Central memory CD4-positive, alpha-beta T cell (primary cell): ENCODE measurements at regions not wholly inside any gene's neighbourhood (a gene's known extent, or its start where the extent isn't known, plus 50 kb on each side); places are given as distances from the start of the nearest gene placed in this dataset.
"Not testable (repeated sequence)": the region's sequence is repeated elsewhere in the genome, so short reads cannot be mapped to it uniquely, and the experiment has no call there.

Source experiments
- DNase-seq: peaks from one replicate; pipeline ENCODE4 v3.0.0; 2022

DNA sequence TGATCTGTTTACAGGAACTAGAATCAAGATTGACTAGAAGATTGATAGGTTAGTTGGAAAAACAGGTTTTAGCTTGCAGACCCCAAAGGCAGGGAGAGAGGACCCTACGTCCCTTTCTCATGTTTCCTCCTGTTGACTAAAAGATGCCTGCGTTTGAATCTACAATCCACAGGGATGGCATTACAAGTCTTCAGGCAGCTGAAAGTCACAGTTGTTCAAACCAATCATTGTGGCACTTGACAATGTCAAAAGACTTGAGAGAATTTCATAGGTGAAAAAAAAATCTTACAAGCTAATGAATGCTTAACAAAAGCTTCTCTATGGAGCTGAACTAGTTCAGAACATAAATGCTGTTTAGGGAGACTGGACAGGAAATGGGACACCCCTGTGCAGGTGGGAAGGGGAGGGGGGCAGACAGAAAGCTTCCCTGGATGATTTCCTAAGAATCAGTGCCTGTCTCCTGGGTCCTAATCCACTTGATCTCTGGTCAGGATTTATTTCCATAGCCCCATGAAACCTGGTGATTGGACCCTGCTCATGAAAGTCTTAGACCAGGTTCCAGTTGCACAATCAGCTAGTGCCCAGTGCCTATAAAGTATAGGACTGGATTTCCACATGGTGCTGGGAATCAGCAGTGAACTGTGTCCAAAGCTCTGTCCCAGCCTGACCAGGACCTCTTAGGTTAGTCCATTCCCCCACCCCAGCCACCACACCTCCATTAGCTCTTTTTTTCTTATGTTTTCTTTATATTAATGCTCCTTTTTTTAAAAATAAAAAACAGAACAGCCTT is 91.6 kb upstream of the BCAR3 start:
- no peak for DNase-seq

DNA sequence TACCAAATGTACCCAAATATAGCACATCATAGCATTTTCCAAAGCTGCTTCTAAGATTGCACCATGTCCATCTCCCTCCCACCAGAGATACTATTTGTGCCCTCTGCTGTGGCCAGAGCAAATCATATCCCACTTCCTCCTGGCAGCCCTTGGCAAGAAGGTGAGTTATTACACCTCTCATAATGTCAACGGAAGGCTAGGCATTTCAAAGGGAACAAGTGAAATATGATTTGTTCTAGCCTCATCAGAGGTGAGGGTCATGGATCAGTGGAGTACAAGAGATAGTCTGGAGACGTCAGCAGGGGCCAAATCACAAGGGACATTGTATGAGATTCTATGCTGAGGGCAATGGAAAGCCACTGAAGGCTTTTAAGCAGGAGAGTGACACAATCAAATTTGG is 90.2 kb upstream of the BCAR3 start:
- DNase-seq: no peak

DNA sequence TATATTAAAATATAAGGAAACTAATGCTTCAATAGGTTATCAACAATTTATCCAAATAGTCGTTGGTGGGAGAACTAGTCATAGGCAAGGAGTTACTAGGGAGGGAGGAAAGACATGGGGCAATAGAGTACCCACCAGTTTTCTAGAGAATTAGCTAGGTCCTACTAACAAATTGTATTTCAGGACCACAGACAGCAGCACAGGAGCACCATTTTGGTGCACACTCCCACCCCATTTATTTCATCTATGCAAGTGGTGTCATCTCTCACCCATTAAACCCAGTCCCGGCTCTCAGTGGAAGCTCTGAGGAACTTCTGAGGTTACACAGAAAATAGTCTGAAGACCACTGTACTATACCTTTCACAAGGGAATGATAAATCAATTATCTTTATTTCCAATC is 89.0 kb upstream of the BCAR3 start:
- DNase-seq: no peak

DNA sequence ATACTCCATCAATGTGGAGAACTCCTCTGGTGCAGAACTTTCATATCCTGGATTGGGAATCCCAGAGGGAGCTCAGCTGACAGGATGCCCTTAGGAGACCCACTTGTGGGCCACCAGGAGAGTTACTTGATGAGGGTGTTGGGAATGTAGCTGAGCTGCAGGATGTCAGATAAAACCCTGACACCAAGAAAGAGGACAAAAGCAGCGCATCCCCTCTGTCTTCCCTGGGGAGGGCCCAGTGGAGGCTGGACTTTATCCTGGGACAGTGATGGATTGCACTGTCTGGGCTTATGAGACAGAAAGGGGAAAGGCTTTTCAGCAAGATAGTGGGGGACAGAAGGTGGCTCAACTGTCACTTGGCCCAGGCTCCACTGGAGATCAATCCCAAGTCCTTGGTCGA is 88.1 kb upstream of the BCAR3 start:
- no peak for DNase-seq

DNA sequence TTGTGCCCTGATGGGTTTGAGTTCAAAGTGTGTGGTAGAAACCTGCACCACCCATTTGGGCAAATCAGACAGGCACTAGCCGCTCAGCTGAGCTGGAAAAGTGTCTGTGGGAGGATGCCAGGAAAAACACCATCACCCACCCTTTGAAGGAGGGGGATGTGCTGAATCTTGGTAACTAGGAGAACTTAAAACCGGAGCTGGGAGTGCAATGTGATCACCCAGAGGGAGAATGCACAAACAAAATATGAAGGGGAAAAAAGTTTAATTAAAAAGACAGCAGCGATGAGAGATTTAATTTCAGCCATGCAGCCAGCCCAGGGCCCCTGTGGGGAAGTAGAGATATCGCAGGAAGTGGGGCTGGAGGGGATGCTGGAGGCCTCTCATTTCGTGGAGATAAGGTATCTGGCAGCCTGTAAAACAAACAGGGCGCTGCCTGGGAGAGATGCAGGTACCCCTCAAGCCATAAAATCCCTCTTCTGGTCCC is 86.8 kb upstream of the BCAR3 start:
- DNase-seq: no peak

DNA sequence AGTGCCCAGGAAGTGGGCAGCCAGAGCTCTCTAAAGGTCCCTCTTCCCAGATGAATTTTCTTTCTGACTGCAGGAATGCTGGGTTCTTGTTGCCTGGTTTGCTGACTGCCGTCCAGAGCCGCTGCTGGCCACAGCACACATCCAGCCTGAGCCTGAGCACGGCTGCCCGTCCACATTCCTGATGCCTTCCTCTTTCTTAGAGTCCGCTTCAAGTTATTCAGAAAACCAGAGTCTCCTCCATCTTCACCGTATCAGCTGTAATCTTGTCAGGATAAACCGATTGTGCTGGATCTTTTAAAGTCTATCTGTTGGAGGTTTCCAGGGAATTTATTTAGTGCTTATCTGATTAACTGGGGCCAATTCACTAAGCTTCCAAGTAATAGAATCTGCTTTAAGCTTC is 84.8 kb upstream of the BCAR3 start:
- DNase-seq: no peak

DNA sequence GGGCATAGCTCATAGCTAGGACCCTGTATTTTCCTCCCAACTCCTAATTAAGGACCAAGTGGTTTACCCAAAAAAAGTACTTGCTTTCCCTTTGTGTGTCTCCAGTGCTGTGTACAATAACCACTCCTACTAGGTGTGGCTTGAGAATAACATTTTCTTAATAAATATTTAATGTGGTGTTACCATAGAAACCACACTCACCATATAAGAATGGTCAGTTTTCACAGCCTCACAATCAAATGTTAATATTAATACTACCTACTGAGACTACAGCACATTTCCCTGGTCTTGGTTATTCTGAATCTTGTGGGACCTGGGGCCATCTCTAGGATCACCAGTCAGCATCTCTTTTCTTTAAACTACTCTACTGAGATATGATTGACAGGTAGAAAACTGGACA is 83.5 kb upstream of the BCAR3 start:
- DNase-seq: no peak

DNA sequence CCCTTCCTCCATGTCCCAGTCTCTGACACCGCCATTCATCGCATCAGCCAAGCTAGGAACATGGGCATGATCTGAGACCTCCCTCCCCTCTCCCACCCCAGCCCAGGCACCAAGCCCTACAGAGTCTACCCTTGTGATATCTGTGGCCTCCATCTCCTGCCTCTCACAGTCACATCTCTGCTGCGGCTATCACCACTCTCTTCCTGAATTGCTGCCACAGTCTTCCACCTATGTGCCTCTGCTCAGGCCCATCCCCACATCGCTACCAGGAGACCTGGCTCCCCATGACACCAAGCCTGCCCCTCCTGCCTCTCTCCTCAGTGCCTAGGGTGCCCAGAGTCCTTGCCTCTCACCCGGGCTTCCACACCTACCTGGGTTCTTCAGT is 82.7 kb upstream of the BCAR3 start:
- no peak for DNase-seq

DNA sequence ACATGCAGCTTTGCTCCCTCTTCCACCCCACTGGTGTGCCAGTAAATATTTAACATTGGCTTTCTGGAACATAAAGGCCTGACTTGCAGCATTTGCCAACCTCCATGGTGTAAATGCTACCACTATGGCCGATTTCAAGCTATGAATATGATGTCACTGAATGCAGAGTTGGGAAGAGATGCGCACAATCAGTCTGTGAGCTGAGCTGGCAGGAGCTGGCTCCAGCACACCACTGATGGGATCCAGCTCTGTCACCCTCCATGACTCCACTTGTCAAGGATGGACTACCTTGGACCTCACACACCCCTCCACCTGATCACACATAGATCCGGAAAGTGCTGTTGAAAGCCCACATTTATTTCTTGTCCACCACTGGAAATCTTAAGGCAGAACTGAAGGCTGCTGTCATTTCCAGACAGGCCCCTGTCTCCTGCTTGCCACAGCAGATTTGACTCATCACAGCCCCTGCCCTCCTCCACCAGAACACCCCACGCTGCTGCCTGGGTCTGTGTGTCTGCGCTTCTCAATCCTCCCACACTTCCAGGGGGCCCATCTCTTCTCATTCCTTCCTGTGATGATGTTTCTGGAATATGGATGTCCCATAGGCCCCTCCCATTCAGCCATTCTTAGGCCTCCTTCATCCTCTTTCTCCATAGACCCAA is 82.2 kb upstream of the BCAR3 start:
- no peak for DNase-seq

DNA sequence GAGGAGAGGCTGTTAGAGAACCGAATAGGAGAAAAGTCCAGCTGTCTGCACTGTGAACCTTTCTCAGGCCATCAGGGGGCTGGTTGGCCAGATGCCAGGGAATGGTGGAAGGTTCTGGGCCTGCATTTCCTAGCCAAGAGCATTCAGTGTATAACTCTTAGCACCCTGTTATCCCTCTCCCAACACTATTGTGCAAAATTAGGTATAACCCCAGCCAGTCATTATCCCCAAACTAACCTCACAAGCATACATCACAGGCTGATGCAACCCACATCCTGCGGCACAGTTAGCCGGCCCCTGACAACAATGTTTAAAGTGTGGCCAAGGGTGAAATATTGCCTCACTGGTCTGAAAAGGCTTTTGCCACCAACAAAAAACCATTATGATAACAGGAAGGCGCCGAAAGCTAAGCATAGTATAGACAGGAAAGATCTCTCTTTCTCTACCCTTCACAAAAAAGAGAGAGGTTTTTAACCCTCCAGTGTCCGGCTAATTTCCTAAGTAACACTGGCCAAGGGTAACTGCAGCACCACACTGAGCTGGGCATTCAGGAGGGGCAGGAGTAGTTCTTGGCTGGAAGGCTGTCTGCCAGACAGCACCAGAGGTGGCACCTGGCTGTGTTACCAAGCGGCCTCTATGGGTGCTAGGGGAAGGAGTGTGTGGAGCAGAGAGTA is 77.3 kb upstream of the BCAR3 start:
- DNase-seq: no peak

DNA sequence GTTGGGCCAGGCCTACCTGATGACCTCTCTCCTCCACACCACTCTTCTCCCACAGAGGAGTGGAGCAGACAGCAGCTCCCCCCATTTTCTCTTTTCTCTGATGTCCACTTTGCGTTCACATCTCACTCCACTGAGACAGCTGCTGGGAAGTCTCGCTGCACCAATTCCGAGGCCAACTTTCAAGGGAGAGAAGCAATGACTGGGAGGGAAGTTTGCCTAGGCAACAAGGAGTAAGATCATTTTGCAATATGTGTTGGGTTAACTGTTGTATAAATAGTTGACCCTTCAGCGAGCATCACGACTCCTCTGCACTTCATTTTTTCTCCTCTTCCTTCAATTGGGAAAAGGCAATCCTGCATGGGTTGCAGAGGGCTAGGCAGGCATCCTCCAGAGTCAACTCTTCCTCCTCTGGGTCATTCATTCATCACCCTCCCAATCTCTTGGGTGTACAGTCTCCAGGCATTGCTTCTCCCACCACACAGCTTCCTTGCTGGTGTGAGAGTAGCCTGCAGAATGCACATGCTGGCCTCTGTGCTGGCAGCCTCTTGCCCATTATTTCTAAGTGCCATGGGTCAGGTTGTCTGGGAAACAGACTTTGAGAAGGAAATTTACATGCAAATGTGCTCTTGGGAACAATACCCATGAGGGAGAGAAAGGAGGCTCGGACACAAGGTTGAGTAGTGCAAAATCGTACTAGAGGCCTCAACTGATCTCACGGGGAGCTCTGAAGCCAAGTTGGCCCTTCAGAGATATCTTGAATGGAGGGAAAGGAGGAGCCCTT is 75.8 kb upstream of the BCAR3 start:
- DNase-seq: no peak

DNA sequence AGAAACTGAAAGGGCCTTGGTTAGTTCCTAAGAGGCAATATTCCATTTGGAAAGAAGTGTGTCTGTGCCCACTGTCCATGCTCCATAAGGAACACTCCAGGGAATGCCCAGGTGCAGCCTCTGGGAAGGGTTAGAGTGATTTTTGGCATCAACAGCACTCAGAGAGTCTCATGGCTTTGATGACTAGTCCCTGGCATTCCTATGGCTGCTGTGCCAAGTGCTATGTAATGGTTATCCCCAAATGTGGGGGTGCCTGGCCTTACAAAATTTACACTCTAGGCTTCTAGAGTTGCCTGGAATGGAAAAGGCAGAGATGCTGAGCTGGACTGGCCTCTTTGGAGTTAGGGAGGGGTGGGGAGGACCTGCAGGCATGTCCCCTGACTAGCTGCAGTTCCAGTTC is 75.0 kb upstream of the BCAR3 start:
- DNase-seq: no peak

DNA sequence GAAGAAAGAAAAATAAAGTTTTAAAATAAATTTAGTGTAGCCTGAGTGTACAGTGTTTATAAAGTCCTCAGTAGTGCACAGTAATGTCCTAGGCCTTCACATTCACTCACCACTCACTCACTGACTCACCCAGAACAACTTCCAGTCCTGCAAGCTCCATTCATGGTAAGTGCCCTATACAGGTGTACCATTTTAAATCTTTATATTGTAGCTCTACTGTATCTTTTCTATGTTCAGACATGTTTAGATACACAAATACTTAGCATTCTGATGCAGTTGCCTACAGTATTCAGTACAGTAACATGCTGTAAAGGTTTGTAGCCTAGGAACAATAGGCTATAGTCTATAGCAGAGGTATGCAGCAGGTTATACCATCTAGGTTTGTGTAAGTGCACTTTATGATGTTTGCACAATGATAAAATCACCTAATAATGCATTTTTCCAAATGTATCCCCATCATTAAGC is 73.6 kb upstream of the BCAR3 start:
- not testable (repeated sequence) for DNase-seq

DNA sequence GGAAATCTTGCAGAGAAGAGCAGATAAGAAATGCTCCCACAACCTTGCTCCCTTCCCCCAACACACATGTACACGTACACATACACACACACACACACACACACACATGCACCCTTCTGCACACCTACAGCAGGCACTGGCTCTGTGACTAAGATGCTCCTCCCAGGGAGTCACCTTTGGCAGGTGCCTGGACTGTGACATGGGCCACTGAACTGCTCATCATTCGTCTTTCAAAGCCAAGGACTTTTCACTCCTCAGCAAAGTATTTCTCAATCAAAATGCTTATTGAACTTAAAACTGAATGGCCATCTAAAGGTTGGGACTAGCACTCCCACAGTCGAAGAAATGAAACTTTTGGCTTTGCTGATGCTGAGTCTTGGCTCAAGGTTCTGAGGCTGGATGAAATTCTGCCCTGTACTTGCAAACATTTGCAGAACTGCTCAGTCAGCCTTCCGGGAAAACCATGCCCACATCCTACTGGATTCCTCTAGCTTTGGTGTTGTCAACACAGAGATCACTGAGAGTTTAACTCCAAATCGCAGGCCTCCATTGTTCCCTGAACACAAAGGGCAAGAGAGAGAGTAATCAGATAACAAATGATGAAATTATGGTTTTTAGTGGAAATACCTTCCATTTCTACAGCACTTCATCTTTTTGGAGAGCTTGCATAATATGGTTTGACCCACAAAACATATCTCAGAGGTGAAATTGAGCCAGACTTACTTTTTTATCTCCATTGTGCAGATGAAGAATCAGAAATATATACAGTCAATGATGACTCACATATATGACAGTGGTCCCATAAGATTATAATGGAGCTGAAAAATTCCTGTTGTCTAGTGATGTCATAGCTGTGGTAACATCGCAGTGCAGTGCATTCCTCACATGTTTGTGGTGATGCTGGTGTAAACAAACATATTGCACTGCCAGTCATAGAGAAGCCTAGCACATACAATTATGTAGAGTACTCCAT is 72.4 kb upstream of the BCAR3 start:
- DNase-seq: no peak

DNA sequence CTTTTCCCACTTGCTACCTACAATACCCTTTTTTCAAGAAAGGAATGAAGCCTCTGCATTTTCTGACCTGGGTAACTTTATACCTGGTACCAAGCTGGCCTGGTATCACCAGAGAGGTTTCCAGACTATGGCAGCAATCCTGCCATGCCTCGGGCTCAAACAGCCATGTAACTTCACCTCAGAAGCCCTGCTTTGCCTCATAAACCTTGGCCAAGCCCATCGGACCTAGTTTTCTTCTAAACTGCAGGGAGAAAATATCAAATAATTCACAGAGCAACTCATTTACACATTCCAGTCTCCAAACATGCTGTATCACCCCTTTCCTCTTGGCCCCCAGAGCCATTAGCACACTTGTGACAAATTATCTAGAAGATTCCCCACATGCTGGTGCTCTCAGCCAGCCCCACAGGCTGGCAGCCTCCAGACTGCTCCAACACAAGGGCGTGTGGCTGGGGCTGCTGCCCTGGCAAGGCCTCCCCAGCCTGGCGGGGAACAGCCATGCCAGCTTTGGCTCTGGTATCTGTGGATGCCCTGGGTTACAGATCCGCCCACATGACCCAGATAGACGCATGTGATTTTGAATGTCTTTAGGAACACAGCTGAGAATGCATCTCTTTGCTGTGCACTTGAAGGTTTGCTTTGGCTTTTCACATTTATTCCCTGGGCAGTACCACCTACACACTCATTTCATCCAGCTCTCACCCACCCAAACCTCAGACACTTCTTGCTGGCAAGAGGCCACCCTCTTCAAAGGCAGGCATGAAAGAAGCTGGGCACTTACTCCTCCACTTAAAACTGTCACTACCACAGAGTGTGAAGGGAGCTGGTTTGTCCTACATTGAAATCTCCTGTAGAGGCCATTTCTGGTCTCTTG is 70.0 kb upstream of the BCAR3 start:
- no peak for DNase-seq

DNA sequence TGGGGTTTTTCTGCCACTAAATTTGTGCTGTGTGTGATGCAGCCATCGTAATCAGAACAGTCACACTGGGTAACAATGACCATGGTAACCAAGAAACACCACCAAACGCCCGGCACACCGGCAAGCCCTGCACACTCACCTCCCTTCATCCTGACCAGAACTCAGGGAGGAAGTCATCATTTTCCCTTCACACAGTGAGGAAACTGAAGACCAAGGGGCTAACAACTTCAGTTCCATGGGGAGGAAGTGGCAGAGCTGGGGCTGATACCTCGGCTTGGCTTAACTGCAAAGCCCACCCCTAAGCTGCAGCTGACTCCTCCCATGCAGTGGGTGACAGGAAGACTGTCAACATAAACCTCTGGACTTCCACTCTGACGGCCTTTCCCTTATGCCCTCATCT is 69.3 kb upstream of the BCAR3 start:
- DNase-seq: no peak

DNA sequence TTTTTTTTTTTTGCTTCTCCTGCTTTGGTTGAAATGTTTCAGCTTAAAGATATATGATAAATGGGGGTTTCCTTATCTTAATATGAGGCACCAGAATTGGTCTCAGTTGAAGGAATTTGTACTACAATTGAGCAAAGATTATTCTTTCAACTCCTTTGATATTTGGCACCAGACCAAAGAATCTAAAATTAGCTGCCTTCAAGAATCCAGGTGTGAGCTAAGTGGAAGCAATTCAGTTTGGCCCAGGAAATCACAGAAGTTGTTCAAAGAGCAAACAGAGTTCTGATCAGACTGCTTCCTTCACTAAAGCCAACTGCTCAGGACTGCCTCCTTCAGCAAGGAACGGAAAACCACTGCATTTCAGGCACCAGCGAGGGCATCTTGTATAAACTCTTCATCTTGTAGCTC is 68.3 kb upstream of the BCAR3 start:
- DNase-seq: no peak

DNA sequence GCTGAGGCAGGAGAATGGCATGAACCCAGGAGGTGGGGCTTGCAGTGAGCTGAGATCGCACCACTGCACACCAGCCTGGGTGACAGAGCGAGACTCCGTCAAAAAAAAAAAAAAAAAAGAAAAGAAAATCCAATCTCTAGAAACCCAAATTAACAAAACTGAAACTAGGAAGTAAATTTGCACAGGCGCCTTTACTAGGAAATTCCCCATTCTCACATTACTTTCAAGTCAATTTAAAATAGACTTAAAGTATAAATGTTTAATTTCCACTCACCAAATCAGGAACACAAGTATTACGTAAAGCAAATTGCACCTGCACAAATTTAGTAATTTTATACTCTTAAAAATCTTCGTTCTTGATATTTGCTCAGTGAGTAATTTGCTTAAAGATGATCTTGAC is 67.8 kb upstream of the BCAR3 start:
- DNase-seq: no peak

DNA sequence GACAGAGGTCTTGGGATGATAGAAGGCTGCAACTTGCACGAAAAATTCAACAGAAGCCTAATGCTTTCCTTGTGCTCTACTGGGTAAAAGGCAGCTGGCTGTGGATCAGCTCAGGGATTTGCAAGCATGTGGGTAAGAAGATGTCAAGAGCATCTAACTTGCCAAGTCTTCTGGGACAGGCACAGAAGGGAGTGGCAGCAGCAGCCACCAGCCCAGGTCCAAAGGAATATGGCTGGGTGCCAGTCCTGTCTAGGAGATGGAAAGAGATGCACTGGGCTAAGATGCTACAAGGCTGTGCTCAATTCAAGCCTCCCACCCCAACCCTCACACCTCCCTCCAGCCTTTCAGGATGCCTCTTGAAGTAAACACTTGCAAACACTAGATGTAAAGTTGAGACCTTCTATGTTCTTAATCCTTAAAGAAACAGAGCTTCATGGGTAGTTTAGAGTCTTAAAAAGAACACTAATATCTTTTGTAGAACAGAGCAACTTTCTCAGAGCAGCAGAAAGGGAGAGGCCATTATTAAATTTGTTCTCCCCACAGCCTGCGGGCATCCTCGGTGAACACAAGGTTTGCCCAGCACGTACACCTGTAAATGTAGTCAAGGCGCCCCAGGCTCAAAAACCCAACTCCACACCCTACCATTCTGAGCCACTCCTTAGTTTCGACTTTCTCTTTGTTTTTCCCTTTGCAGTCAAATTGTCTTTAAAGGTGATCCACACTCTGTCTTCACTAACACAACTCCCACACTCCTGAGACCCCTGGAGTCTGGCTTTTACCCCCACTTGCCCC is 64.6 kb upstream of the BCAR3 start:
- DNase-seq: no peak
